Ishikawa (cell line): ENCODE measurements at regions not wholly inside any gene's neighbourhood (a gene's known extent, or its start where the extent isn't known, plus 50 kb on each side); places are given as distances from the start of the nearest gene placed in this dataset.

Experiments
- CEBPB ChIP-seq: IDR thresholded peaks from 2 replicates; pipeline ENCODE4 v1.6.1; 2012
- CREB1 ChIP-seq: IDR thresholded peaks from 2 replicates; pipeline ENCODE4 v1.6.1; 2012; ENCODE audit warnings: low read depth
- RAD21 ChIP-seq: IDR thresholded peaks from 2 replicates; pipeline ENCODE4 v1.6.1; 2012; ENCODE audit warnings: low read depth
- TAF1 ChIP-seq: IDR thresholded peaks from 2 replicates; pipeline ENCODE4 v1.6.1; 2012; ENCODE audit warnings: low read depth, mild to moderate bottlenecking
- YY1 ChIP-seq: IDR thresholded peaks from 2 replicates; pipeline ENCODE4 v1.6.1; 2012; ENCODE audit warnings: low read depth
- TF ChIP-seq, protein P1 (sequence below): IDR thresholded peaks from 2 replicates; pipeline ENCODE4 v1.6.1; 2012
- TF ChIP-seq, protein P2 (sequence below): IDR thresholded peaks from 2 replicates; pipeline ENCODE4 v1.6.1; 2012; ENCODE audit warnings: low read depth, mild to moderate bottlenecking

DNA sequence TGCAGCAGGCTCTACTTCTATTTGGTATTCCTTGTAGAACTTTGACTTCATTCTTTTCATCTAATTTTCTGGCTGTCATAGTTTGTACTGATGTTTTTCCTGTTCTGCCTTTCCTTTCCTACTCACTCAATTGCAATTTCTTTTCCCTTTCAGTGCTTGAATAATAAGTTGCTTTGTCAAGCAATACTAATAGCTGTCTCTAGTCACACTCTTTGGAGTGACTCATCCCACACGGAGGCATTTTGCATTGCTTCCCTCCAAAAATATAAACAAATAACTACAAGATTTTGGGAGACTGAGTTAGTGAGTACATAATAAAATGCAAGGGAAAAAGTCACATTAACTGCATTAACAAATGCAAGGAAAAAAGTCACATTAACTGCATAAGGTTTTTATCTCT, 465.9 kb downstream of the CDH9 start:
- TF ChIP-seq, protein P1, sequence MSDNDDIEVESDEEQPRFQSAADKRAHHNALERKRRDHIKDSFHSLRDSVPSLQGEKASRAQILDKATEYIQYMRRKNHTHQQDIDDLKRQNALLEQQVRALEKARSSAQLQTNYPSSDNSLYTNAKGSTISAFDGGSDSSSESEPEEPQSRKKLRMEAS = no peak
- TF ChIP-seq TAF1 (no peak), YY1 (no peak), CEBPB (no peak), CREB1 (no peak), RAD21 (no peak)
- TF ChIP-seq, protein P2, sequence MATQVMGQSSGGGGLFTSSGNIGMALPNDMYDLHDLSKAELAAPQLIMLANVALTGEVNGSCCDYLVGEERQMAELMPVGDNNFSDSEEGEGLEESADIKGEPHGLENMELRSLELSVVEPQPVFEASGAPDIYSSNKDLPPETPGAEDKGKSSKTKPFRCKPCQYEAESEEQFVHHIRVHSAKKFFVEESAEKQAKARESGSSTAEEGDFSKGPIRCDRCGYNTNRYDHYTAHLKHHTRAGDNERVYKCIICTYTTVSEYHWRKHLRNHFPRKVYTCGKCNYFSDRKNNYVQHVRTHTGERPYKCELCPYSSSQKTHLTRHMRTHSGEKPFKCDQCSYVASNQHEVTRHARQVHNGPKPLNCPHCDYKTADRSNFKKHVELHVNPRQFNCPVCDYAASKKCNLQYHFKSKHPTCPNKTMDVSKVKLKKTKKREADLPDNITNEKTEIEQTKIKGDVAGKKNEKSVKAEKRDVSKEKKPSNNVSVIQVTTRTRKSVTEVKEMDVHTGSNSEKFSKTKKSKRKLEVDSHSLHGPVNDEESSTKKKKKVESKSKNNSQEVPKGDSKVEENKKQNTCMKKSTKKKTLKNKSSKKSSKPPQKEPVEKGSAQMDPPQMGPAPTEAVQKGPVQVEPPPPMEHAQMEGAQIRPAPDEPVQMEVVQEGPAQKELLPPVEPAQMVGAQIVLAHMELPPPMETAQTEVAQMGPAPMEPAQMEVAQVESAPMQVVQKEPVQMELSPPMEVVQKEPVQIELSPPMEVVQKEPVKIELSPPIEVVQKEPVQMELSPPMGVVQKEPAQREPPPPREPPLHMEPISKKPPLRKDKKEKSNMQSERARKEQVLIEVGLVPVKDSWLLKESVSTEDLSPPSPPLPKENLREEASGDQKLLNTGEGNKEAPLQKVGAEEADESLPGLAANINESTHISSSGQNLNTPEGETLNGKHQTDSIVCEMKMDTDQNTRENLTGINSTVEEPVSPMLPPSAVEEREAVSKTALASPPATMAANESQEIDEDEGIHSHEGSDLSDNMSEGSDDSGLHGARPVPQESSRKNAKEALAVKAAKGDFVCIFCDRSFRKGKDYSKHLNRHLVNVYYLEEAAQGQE = no peak
